GM12892 (cell line): ENCODE measurements at regions not wholly inside any gene's neighbourhood (a gene's known extent, or its start where the extent isn't known, plus 50 kb on each side); places are given as distances from the start of the nearest gene placed in this dataset.

Source experiments
- POLR2A ChIP-seq: IDR thresholded peaks from 2 replicates; pipeline ENCODE4 v1.6.1; 2011; ENCODE audit warnings: low read depth, low read length, control low read depth
- POLR2AphosphoS5 ChIP-seq: IDR thresholded peaks from 2 replicates; pipeline ENCODE4 v1.6.1; 2011; ENCODE audit warnings: low read depth, low read length, control low read depth
- TAF1 ChIP-seq: IDR thresholded peaks from 2 replicates; pipeline ENCODE4 v1.6.1; 2011; ENCODE audit warnings: low read depth, mild to moderate bottlenecking, control low read depth, low read length, borderline replicate concordance

GRCh38 chr2:5394223-5394622 is 298.0 kb upstream of the SOX11 start:
- TF ChIP-seq POLR2AphosphoS5 (no peak), POLR2A (no peak), TAF1 (no peak)
